Activated naive CD8-positive, alpha-beta T cell treated with anti-CD3 and anti-CD28 coated beads, Interleukin-2, amount 50 U/mL, for 16 hours (primary cell): ENCODE measurements at regions not wholly inside any gene's neighbourhood (a gene's known extent, or its start where the extent isn't known, plus 50 kb on each side); places are given as distances from the start of the nearest gene placed in this dataset.

Source experiments
- DNase-seq: peaks from one replicate; pipeline ENCODE4 v3.0.0-alpha.2; 2020; ENCODE audit warnings: low read depth, low spot score

DNA sequence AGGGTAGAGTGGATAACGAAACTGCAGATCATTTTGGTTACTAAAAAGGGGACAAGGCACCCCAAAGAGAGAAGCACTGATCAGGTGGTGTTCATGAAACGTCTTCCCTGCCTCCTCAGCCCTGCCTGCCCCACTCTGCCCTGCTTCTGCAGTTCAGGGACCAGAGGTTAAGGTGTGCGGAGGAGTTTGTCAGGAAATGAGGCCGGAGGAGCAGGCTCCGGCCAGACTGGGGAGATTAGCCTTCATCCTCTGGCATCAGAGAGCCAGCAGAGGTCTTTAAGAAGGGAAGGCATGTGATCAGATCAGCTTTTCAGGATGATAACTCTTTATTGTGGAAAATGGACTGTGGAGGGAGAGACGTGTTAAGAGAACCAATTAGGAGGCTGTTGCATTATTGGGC, 291.9 kb upstream of the NR5A2 start:
- DNase-seq, result no peak

DNA sequence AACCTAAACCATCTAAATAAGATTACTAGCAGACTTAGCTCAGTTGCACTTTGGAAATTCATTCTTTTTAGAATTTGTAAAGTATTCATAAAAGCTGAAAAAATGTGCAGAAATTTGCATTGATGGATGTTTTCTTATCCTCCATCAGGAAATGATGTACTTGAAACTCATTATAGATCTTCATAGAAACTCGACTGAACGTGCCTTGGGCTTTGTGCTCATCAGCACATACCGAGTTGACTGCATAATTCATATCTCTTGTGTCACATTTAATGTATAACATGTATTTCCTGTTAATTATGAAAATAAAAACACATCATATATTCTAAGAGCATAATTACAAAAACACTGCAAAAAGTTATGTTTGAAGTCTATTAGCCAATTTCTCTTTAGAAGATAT, 290.9 kb upstream of the NR5A2 start:
- DNase-seq, result no peak

DNA sequence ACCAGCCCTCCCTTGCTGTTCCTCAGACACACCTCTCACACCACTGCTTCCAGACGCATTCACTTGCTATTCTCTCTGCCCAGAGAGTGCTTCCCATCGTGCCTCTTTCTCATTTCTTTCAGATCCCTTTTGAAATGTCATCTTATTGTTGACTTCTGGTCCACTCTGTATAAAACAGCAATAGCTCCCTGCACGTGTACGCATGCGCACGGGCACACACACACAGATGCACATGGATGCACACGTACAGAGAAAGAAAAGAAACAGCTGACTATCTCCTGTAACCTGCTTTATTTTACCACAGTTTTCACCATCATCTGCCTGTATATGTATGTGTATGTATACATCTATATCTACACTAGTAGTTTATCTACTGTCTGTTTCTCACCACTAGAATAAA, 285.9 kb upstream of the NR5A2 start:
- DNase-seq, result no peak

DNA sequence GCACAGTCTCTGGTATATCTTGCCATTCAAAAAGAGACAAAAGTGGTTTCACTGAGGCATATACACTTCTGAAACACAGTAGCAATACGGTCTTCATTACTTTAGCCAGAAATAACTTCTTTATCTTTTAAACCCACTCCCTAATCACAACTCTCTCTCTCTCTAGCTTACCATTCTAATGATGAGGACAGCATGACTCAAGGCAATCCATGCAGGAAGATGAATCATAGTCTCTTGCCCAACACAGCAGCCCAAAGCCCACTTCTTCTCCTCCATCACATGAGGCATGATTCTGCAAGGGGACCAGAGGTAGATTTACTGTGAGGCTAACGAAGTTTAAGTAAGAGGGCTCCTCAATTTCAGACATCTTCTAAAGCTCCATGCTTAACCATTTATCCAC, 285.0 kb upstream of the NR5A2 start:
- no peak for DNase-seq

DNA sequence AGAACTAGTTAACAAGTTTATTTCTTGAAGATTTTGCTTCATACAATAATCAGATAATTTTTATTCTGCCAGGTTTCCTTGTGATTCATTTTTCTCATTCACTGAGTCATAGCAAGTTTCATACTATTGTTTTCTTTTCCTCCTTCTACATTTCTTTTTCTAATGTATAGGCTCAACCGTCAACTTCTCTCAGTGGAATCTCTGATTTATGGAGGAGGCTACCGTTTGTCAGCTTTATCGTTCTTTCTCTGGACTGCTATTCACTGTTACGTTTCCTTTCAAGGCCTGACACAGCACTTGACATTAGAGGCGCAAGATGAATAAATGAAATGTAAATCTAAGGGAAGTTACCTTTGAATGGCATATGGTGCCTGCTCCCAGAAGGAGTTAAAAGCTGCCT, 284.3 kb upstream of the NR5A2 start:
- DNase-seq, result no peak

DNA sequence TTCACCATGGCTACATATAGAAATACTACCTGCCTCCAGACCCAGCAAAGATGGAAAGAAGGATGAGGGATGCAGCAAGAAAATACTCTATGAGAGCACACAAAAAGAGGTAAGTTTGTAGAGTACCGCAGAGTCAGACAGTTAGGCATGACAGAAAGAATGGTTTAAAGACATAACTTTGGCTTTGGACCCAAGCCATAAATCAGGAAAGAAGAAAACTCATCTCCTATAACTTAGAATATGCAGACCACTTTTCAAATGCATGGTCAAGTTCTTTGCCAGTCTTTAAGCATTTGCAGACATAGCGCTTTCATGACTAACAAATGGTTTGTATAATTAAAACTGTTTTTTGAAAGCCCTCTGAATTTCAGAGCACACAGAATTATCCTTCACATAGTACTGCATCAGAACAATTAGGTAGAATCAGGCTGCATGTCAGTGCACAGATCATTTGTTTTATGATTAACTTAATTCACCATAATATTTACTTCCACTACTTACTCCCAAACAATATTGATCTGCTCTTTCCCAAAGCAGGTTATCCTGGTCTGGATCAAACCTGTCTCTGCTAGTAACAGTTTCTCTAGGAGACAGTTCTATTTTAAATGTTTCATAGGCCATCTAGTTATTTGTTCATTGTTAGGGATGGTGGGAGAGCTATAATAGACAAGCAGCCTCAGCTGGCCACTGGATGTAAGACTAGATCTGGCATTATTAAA, 280.7 kb upstream of the NR5A2 start:
- DNase-seq, result no peak

DNA sequence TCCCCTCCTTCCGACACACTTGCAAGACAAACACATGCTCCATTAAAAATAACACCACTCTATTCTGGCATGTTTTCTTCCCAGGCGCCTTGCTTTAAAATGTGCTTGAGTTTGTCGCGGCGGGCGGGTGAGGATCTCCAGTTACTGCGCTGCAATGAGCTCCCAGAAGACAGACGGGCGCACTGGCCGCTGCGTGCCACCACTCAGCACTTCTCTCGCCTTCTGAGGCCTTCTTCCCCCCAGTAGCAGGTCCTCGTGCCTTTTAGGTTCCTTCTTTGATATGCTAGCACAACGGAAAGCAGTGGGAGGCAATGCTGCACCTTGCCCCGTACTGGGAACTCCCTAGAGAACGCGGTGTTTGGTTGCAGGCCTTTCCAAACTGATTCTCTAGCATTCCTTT, 279.5 kb upstream of the NR5A2 start:
- no peak for DNase-seq

DNA sequence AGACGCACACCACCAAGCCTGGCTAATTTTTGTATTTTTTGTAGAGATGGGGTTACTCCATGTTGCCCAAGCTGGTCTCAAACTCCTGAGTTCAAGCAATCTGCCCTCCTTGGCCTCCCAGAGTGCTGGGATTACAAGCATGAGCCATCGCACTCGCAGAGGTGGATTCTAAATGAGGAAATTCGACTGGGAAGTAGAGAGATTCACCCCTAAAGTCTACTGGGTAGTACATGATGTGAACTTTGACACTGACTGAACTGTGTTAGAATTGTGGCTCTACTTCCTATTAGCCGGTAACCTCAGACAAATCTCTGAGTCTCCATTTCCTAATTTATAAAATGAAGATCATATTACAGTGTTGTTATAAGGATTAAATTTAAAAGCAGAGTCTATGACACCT, 276.0 kb upstream of the NR5A2 start:
- no peak for DNase-seq

DNA sequence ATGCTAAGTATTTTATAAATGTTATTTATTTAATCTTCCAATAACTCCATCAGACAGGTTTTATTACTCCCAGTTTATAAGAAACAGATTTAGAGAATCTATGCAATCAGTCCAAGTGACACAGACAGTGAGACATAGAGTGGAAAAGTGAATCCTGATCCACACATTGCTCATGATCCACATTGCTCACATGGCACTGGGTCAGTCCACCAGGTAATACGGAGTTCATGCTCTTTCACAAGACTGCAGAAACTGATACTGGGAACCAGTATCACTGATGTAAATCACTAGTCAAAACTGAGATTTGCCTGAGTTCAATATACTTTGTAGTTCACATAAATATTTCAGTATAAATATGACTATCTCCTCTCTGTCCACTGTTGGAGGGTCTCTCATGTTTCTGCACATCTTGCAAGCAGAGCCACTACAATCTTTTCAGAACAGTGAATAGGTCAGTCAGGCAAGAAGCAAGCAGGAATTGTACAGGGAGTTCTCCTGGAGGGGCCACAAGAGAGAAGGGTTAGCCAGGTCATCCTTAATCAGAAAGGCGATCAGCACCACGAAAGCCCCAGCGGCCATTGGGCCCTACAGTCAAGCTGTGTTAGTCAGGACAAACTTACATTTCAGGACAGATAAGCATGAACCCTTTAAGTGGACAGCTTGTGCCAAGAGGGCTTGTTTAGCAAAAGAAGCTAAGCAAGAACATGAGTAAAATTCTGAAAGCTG, 275.4 kb upstream of the NR5A2 start:
- no peak for DNase-seq

DNA sequence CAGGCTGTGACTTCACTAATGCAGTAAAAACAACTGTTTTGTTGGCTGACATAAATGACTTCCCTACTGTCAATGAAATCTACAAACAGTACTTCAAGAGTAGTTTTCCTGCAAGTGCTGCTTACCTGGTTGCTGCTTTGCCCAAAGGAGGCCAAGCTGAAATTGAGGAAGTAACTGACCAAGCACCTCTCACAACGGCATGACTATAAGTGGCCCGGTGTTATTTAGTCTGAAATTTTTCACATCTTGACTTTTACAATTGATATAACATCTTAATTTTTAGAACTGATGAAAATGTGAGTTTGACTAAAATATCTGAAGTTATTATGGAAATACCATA, 274.9 kb upstream of the NR5A2 start:
- no peak for DNase-seq

DNA sequence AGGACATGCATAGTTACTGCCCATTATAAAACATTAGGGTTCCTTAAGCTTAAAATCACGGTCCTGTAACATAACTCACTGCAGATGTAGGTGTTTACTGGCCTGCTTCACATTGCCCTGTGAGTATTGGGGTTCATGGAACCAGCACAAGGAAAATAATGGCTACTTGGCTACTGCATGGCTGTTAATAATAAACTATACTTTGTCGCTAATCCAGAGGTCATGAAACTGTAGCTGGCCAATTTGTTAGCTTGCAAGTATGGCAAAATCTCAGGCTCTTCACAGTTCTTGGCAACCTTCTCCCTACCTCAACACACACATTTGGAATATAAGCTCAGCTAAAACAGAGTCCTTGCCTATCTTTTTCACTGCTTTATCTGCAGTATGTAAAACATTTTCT, 274.0 kb upstream of the NR5A2 start:
- DNase-seq, result no peak

DNA sequence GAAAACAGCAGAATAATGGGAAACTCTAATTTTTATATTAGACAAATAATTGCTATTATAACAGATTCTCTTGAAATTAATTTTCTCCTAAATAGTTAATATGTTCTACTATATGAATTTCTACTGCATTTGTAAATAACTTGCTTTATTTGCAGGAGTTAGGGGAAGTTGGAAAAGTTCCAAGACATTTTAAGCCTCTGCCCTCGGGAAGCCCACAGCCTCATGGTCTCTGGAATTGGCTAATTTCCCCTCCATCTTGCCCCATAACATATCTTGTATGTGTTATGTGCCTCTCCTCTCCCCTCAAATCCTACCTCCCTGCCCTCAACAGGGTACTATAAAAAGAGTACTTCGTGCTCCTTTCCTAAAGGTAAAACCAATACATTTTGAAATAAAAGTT, 271.4 kb upstream of the NR5A2 start:
- DNase-seq, result no peak

DNA sequence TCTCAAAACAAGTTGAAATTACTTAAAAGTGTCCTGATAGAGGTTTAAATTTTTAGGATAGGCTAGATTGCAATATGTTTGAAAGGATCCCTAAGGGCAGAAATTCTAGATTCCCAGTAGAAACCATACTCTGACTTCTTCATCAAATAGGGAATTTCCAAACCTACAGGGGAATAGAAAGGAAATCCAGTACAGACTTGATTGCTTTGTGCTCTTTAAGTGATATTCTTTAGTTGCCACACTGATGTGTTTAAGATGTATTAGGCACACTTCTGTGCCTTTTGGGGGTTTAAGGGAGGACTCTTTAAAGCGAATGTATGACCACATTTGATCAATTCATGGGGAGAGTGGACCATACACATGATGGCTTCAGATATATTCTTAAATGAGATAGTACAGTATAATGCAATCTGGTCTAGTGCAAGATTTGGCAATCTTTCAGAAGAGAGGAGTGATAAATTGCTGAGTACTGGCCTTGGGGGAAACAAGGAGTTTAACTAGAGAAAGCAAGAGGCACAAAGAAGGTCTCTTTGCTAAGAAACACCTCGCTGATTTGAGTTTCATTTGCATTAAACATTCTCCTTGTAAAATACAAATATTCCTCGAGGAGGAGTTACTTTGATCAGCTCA, 268.8 kb upstream of the NR5A2 start:
- no peak for DNase-seq

DNA sequence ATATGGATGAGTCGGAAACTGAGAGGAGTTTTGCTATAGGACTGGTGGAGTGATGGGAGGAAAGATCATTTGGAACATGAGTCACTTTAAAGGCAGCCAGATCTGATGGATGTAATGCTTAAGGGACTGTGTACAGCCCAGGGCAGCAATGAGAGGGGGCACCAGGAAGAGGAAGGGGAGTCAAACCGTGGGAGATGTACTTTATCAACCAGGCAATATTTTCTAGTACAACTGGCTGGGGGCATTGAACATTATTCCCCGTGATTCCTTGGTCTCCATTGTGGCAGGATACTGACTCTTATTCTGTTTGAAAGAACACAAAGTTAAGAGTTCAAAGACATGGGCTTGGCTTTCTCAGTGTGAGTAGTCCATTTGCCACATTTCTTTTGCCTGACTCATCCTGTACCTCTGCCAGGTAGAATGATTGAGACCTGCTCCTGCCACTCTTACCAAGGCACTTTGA, 268.2 kb upstream of the NR5A2 start:
- DNase-seq, result no peak

DNA sequence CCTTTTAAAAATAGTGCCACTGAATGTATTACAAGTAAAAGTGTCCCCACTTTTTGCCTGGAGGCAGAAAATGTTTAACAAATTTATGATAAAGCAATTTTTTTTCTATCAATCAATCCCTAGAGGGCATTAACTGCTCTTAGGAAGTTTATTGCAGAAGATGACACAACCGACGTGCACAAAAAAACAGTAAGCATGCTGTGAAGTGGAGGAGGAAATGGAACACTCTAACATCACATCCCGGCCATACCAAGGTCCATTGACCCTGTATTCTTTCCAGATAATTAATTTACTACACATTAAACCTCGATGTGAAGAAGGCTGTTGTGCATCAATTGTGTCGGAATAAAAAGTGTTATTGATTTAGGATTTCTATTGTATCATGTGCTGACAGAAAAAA, 264.9 kb upstream of the NR5A2 start:
- DNase-seq, result no peak

DNA sequence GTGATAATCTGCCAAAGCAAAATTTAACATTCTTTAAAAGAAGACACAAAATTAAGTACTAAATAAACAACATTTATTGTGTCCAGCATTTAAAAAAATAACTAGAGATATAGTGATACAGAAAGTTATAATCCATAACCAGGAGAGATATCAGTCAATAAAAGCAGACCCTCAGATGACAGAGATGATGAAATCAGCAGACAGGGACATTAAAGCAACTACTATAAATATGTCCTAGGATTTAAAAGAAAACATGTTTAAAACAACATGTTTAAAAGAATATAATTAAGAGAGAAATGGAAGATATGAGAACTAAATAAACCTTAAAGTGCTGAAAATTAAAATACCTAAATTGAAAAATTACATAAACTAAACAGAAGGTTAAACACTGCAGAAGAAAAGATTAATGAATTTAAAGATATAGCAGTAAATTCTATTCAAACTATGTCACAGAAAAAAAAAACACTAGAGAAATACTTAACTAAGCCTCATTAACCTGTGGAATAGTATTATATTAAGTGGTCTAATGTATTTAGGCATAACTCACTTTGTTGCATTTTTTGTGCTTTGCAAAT, 261.2 kb upstream of the NR5A2 start:
- no peak for DNase-seq

DNA sequence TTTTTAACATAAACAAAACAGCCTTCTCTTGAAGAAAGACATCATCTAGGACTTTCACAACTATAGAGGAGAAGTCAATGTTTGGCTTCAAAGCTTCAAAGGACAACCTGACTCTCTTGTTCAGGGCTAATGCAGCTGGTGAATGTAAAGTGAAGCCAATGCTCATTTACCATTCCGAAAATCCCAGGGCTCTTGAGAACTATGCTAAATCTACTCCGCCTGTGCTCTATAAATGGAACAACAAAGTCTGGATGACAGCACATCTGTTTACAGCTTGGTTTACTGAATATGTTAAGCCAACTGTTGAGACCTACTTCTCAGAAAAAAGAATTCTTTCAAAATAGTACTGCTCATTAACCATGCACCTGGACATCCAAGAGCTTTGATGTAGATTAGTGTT, 259.8 kb upstream of the NR5A2 start:
- DNase-seq, result no peak

DNA sequence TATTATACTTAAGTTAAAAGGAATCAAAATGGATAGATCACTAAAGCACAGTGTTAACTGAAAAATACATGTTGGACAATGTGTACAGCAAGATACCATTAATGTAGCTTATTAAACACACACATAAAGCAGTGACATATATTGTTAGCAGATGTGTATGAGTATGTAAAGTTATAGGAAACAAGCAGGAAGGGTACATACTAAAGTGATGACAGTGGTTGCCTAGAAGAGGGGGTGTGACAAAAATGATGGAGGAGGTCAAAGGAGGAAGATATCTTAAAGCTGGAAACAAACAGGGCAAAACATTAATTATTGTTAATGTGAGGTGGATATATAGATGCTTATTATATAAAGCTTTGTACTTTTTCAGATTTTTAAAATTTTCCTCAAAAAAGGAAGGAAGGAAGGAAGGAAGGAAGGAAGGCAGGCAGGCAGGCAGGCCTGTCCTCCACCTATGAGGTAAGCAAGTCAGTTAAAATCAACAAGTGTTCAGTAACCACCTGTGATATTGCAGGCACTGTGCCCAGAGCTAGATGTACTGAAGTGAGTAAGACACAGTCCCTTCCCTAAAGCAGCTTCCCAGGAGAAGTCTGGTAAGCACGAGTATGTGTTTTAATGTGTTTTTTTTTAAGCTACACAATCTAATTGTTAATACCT, 252.9 kb upstream of the NR5A2 start:
- no peak for DNase-seq

DNA sequence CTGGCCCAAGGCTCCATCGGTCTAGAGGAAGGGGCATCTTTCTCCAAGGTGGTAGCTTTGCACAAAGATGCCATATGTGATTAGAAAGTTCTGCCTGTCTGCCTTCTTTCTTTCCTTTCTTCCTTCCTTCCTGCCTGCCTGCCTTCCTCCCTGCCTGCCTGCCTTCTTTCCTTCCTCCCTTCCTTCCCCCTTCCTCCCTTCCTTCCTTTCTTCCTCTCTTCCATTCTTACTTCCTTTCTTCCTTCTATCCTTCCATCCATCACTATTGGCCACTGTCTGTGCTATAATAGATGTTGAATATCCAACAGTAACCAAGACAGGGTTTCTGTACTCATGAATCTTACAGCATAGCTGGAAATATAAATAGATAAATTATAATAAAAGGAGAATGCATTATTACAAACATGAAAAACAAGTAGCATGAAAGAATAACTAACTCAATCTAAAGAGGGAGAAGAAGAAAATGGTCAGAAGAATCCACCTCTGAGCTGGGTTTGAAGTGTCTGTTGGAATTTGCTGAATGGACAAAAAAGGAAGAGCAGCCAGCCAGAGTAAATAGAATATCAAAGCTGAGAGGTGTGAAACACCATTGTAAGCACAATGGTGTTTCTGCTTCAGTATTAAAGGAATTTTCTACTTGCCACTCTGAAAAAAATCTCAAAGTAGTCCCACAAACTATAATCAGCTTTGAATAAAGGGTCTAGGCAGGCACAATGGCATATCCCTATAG, 250.6 kb upstream of the NR5A2 start:
- DNase-seq, result no peak

DNA sequence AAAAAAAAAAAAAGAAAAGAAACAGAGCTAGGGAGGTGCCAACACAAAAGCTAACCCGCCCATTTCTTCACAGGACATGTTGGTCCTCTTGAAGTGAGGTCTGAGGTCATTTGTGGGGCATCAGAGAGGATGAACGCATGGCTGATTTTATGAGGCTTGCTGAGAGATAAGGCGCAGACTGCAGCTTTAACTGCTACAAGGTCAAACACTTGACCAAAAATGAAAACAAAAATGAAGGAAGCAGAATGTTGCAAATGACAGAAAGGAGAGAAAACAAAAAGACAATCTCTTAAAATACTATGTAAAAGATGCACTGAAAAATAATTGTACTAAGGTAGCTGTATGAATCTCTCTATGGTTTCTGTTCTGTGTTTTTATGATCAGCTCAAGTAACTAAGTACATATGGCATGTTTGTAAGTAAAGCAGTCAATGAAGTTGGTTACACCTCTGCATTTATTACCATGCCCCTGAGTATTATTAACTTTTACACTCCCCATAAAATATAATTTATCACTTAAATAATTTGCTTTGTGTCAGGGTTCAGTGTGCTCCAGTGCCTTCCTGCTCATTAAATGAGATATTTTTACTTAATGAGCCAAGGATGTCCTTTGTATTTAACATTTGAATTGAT, 249.1 kb upstream of the NR5A2 start:
- DNase-seq, result no peak

DNA sequence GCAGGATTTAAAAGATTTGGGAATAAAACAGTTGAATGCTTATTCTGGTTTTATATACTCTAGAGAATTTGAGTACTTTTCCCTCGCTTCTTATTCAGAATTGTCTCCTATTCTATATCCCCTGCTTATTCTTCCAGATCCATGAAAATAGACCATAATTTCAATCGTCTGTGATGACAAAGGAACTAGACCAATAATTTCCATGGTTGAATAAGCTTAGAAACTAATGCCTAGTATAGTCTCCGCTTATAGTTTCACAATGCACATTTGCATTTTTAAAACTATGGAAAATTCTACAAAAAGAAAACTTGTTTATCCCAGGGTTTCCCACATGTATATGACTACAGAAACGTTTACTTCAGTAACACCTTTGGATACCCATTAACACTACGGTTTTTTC, 247.4 kb upstream of the NR5A2 start:
- DNase-seq, result no peak
